ENCODE measurements at regions not wholly inside any gene's neighbourhood (a gene's known extent, or its start where the extent isn't known, plus 50 kb on each side); places are given as distances from the start of the nearest gene placed in this dataset.

DNA sequence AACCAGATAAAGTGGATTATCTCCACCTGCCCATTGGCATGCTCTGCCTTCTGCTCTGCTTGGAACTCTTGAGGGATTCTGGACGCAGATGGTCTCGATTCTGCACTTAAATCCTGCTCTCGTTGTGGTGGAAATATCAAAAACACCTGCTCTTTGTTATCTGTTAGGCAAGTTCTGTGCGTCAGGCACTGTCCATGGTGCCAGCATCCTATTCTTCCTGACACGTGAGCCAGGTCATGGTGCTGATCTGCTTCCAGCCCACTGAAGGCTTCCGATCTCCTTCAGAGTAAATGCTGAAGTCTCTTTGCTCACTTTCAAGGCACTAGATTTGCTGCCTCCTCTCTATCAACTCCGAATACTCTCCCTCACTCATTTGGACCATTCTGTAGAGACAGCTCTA lies 505.6 kb downstream of the HTR7 start:
- no peak for TF ChIP-seq POLR2A (IDR thresholded peaks at IDR 0.05)
- TF ChIP-seq CTCF (IDR thresholded peaks at IDR 0.05), result no peak

All from adrenal gland (tissue), 5 donors.